Immature natural killer cell (primary cell): ENCODE measurements at regions not wholly inside any gene's neighbourhood (a gene's known extent, or its start where the extent isn't known, plus 50 kb on each side); places are given as distances from the start of the nearest gene placed in this dataset.

Experiments used
- DNase-seq, 3 donors: peaks; one replicate each; pipeline ENCODE4 v3.0.0; 2022; ENCODE audit warnings: mixed read lengths in 1 of 3
- H3K27ac Mint-ChIP-seq, 6 donors: one replicate each; pipeline ENCODE4 v1.8.0; 2020; ENCODE audit warnings: mixed read lengths in 6 of 6, mild to moderate bottlenecking in 5 of 6, inconsistent platforms in 4 of 6, moderate library complexity in 3 of 6
- H3K27me3 Mint-ChIP-seq, 3 donors: one replicate each; pipeline ENCODE4 v1.8.0; 2020 to 2021; ENCODE audit warnings: low read depth in 3 of 3, mild to moderate bottlenecking in 3 of 3, mixed read lengths in 3 of 3, moderate library complexity in 3 of 3, inconsistent platforms in 1 of 3
- H3K36me3 Mint-ChIP-seq, 3 donors: one replicate each; pipeline ENCODE4 v1.8.0; 2020; ENCODE audit warnings: mixed read lengths in 3 of 3, inconsistent platforms in 2 of 3, mild to moderate bottlenecking in 2 of 3
- H3K4me1 Mint-ChIP-seq, 2 donors: one replicate each; pipeline ENCODE4 v1.8.0; 2020; ENCODE audit warnings: inconsistent platforms in 2 of 2, mild to moderate bottlenecking in 2 of 2, mixed read lengths in 2 of 2, moderate library complexity in 1 of 2
- H3K4me3 Mint-ChIP-seq, 5 donors: one replicate each; pipeline ENCODE4 v1.8.0; 2020; ENCODE audit warnings: mild to moderate bottlenecking in 5 of 5, mixed read lengths in 5 of 5, inconsistent platforms in 3 of 5, moderate library complexity in 3 of 5
- H3K9me3 Mint-ChIP-seq, 6 donors: one replicate each; pipeline ENCODE4 v1.8.0; 2020; ENCODE audit warnings: mild to moderate bottlenecking in 6 of 6, mixed read lengths in 6 of 6, inconsistent platforms in 4 of 6, moderate library complexity in 3 of 6

GRCh38 chr12:118520214-118521035 is 144.1 kb downstream of the SUDS3 start:
- no peak for DNase-seq
- Mint-ChIP-seq H3K27me3 (no peaks in the 10 kb centered on the region), H3K4me3 (no peak overlapping the region), H3K9me3 (no peaks in the 10 kb centered on the region), H3K36me3 (no peaks in the 10 kb centered on the region), H3K4me1 (no peaks in the 10 kb centered on the region), H3K27ac (no peak overlapping the region)

- Mint-ChIP-seq H3K9me3 (no peaks in the 10 kb centered on the region), H3K27ac (no peak overlapping the region), H3K27me3 (no peaks in the 10 kb centered on the region), H3K36me3 (no peaks in the 10 kb centered on the region), H3K4me3 (no peak overlapping the region), H3K4me1 (no peaks in the 10 kb centered on the region)
- DNase-seq = no peak
Observed at GRCh38 chr12:118521036-118521370, 144.6 kb downstream of the SUDS3 start.

- Mint-ChIP-seq H3K9me3 (peaks cover 0 to 2% (median 0%) of the 10 kb centered on the region in 6 donors), H3K36me3 (no peaks in the 10 kb centered on the region), H3K4me1 (no peaks in the 10 kb centered on the region), H3K4me3 (no peak overlapping the region), H3K27ac (no peak overlapping the region), H3K27me3 (peaks cover 0 to 3% (median 0%) of the 10 kb centered on the region in 3 donors)
- no peak for DNase-seq
Observed at GRCh38 chr12:118524446-118524845, 148.1 kb downstream of the SUDS3 start.

GRCh38 chr12:118525216-118525615 is 148.9 kb downstream of the SUDS3 start:
- Mint-ChIP-seq H3K36me3 (no peaks in the 10 kb centered on the region), H3K27ac (no peak overlapping the region), H3K9me3 (peaks cover 0 to 2% (median 0%) of the 10 kb centered on the region in 6 donors), H3K4me3 (no peak overlapping the region), H3K4me1 (no peaks in the 10 kb centered on the region), H3K27me3 (peaks cover 0 to 3% (median 0%) of the 10 kb centered on the region in 3 donors)
- no peak for DNase-seq

- Mint-ChIP-seq H3K9me3 (peaks cover 0 to 2% (median 0%) of the 10 kb centered on the region in 6 donors), H3K4me1 (no peaks in the 10 kb centered on the region), H3K27me3 (peaks cover 0 to 3% (median 0%) of the 10 kb centered on the region in 3 donors), H3K4me3 (no peak overlapping the region), H3K27ac (no peak overlapping the region), H3K36me3 (no peaks in the 10 kb centered on the region)
- DNase-seq = no peak
Observed at GRCh38 chr12:118526255-118527095, 150.1 kb downstream of the SUDS3 start.

GRCh38 chr12:118527310-118527709 is 151.0 kb downstream of the SUDS3 start:
- Mint-ChIP-seq H3K9me3 (peaks cover 0 to 2% (median 0%) of the 10 kb centered on the region in 6 donors), H3K27me3 (peaks cover 0 to 3% (median 0%) of the 10 kb centered on the region in 3 donors), H3K27ac (no peak overlapping the region), H3K4me1 (no peaks in the 10 kb centered on the region), H3K36me3 (no peaks in the 10 kb centered on the region), H3K4me3 (no peak overlapping the region)
- no peak for DNase-seq

GRCh38 chr12:118528625-118529024 is 152.3 kb downstream of the SUDS3 start:
- Mint-ChIP-seq H3K4me1 (no peaks in the 10 kb centered on the region), H3K36me3 (no peaks in the 10 kb centered on the region), H3K4me3 (no peak overlapping the region), H3K27me3 (peaks cover 0 to 4% (median 3%) of the 10 kb centered on the region in 3 donors), H3K9me3 (peaks cover 0 to 2% (median 0%) of the 10 kb centered on the region in 6 donors), H3K27ac (no peak overlapping the region)
- DNase-seq = no peak

- Mint-ChIP-seq H3K4me1 (no peaks in the 10 kb centered on the region), H3K4me3 (no peak overlapping the region), H3K27ac (no peak overlapping the region), H3K9me3 (peaks cover 0 to 4% (median 0%) of the 10 kb centered on the region in 6 donors), H3K27me3 (peaks cover 2 to 10% (median 4%) of the 10 kb centered on the region in 3 donors), H3K36me3 (no peaks in the 10 kb centered on the region)
- DNase-seq = no peak
Observed at GRCh38 chr12:118534003-118534402, 157.6 kb downstream of the SUDS3 start.

GRCh38 chr12:118536306-118536906 is 160.1 kb downstream of the SUDS3 start:
- no peak overlapping the region for H3K4me3 Mint-ChIP-seq

GRCh38 chr12:118537481-118537917 is 161.1 kb downstream of the SUDS3 start:
- Mint-ChIP-seq H3K4me1 (no peaks in the 10 kb centered on the region), H3K9me3 (peaks cover 0 to 4% (median 0%) of the 10 kb centered on the region in 6 donors), H3K36me3 (no peaks in the 10 kb centered on the region), H3K4me3 (no peak overlapping the region), H3K27me3 (peaks cover 3 to 16% (median 4%) of the 10 kb centered on the region in 3 donors), H3K27ac (no peak overlapping the region)
- DNase-seq = no peak

More at GRCh38 chr12:118536306-118536906, 160.1 kb downstream of the SUDS3 start:
- Mint-ChIP-seq H3K27ac (no peak overlapping the region), H3K9me3 (peaks cover 0 to 4% (median 0%) of the 10 kb centered on the region in 6 donors), H3K36me3 (no peaks in the 10 kb centered on the region), H3K4me1 (no peaks in the 10 kb centered on the region), H3K27me3 (peaks cover 4 to 16% (median 4%) of the 10 kb centered on the region in 3 donors)
- no peak for DNase-seq

GRCh38 chr12:118541071-118541470 is 164.7 kb downstream of the SUDS3 start:
- Mint-ChIP-seq H3K27me3 (peaks cover 2 to 13% (median 6%) of the 10 kb centered on the region in 3 donors), H3K36me3 (no peaks in the 10 kb centered on the region), H3K4me3 (no peak overlapping the region), H3K4me1 (no peaks in the 10 kb centered on the region), H3K27ac (no peak overlapping the region), H3K9me3 (peaks cover 0 to 7% (median 0%) of the 10 kb centered on the region in 6 donors)
- no peak for DNase-seq

GRCh38 chr12:118541934-118542333 is 165.6 kb downstream of the SUDS3 start:
- Mint-ChIP-seq H3K27me3 (peaks cover 2 to 6% (median 6%) of the 10 kb centered on the region in 3 donors), H3K36me3 (no peaks in the 10 kb centered on the region), H3K4me1 (no peaks in the 10 kb centered on the region), H3K27ac (no peak overlapping the region), H3K9me3 (peaks cover 0 to 6% (median 0%) of the 10 kb centered on the region in 6 donors), H3K4me3 (no peak overlapping the region)
- no peak for DNase-seq

- DNase-seq = no peak
- H3K9me3 Mint-ChIP-seq = peaks cover 0 to 8% (median 0%) of the 10 kb centered on the region in 6 donors
- no peak overlapping the region for H3K27ac Mint-ChIP-seq
- no peaks in the 10 kb centered on the region for H3K4me1 Mint-ChIP-seq
- peaks cover 2 to 6% (median 6%) of the 10 kb centered on the region in 3 donors for H3K27me3 Mint-ChIP-seq
- H3K36me3 Mint-ChIP-seq = no peaks in the 10 kb centered on the region
- no peak overlapping the region for H3K4me3 Mint-ChIP-seq
Observed at GRCh38 chr12:118543651-118544050, 167.3 kb downstream of the SUDS3 start.
